BJ (cell line): ENCODE measurements at regions not wholly inside any gene's neighbourhood (a gene's known extent, or its start where the extent isn't known, plus 50 kb on each side); places are given as distances from the start of the nearest gene placed in this dataset.

ENCODE experiments used
- CTCF ChIA-PET: fragments of 350-600 bp; formaldehyde crosslinking; extraction: SDS; loops from one replicate; lab custom pipeline; 2021; ENCODE audit warnings: antibody characterized with exemption, inconsistent platforms; lab: Yijun Ruan, JAX
- POLR2A ChIA-PET: fragments of 300-600 bp; sonication (Branson Sonifier 250); formaldehyde crosslinking; extraction: SDS; loops from one replicate; lab custom pipeline; 2021; ENCODE audit warnings: antibody characterized with exemption; lab: Charles Lee
- DNase-seq: peaks from one replicate; pipeline ENCODE4 v3.0.0-alpha.2; 2011; ENCODE audit warnings: low read depth
- H3K27me3 ChIP-seq: 2 replicates; pipeline ENCODE4 v1.6.0; 2011; ENCODE audit warnings: low read length; ENCODE audit not compliant: control insufficient read depth, insufficient read depth
- H3K36me3 ChIP-seq: 2 replicates; pipeline ENCODE4 v1.5.1; 2011; ENCODE audit warnings: low read length; ENCODE audit not compliant: control insufficient read depth, insufficient read depth
- H3K4me3 ChIP-seq: 2 replicates; pipeline ENCODE4 v1.5.1; 2011; ENCODE audit warnings: low read depth, mild to moderate bottlenecking, control low read depth, low read length
- TF ChIP-seq, protein P1 (sequence below): IDR thresholded peaks from 2 replicates; pipeline ENCODE4 v1.5.1; 2011; ENCODE audit warnings: low read depth, mild to moderate bottlenecking, control low read depth, inconsistent platforms, low read length, moderate library complexity; ENCODE audit not compliant: insufficient read depth

GRCh38 chr6:90952176-90952575 lies 365.3 kb upstream of the MAP3K7 start:
- no peak for DNase-seq
- Histone ChIP-seq H3K36me3 (no peaks in the 10 kb centered on the region), H3K4me3 (no peak overlapping the region), H3K27me3 (no peaks in the 10 kb centered on the region)
- ChIA-PET CTCF (no interaction called here), POLR2A (no interaction called here)
- TF ChIP-seq, protein P1, sequence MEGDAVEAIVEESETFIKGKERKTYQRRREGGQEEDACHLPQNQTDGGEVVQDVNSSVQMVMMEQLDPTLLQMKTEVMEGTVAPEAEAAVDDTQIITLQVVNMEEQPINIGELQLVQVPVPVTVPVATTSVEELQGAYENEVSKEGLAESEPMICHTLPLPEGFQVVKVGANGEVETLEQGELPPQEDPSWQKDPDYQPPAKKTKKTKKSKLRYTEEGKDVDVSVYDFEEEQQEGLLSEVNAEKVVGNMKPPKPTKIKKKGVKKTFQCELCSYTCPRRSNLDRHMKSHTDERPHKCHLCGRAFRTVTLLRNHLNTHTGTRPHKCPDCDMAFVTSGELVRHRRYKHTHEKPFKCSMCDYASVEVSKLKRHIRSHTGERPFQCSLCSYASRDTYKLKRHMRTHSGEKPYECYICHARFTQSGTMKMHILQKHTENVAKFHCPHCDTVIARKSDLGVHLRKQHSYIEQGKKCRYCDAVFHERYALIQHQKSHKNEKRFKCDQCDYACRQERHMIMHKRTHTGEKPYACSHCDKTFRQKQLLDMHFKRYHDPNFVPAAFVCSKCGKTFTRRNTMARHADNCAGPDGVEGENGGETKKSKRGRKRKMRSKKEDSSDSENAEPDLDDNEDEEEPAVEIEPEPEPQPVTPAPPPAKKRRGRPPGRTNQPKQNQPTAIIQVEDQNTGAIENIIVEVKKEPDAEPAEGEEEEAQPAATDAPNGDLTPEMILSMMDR: no peak

- POLR2A ChIA-PET: no interaction called here
- Histone ChIP-seq H3K4me3 (no peak overlapping the region), H3K27me3 (no peaks in the 10 kb centered on the region), H3K36me3 (no peaks in the 10 kb centered on the region)
- TF ChIP-seq, protein P1: no peak
- no peak for DNase-seq
- CTCF ChIA-PET: interaction anchor here (1.5 kb wide), 1 partner anchor 8 kb away, joined by 3 read pairs; no protein-coding TSS in a partner anchor
Observed at GRCh38 chr6:90948540-90948939, 361.7 kb upstream of the MAP3K7 start.

GRCh38 chr6:90947184-90948064 lies 360.6 kb upstream of the MAP3K7 start:
- CTCF ChIA-PET: no interaction called here
- Histone ChIP-seq H3K27me3 (no peaks in the 10 kb centered on the region), H3K4me3 (no peak overlapping the region), H3K36me3 (no peaks in the 10 kb centered on the region)
- DNase-seq: no peak
- TF ChIP-seq, protein P1: no peak
- POLR2A ChIA-PET: no interaction called here

- TF ChIP-seq, protein P1: no peak
- ChIA-PET POLR2A (no interaction called here), CTCF (no interaction called here)
- no peaks in the 10 kb centered on the region for H3K27me3 ChIP-seq
- DNase-seq: no peak
- H3K36me3 ChIP-seq: no peaks in the 10 kb centered on the region
- no peak overlapping the region for H3K4me3 ChIP-seq
Observed at GRCh38 chr6:90941885-90942284, 355.0 kb upstream of the MAP3K7 start.

DNA sequence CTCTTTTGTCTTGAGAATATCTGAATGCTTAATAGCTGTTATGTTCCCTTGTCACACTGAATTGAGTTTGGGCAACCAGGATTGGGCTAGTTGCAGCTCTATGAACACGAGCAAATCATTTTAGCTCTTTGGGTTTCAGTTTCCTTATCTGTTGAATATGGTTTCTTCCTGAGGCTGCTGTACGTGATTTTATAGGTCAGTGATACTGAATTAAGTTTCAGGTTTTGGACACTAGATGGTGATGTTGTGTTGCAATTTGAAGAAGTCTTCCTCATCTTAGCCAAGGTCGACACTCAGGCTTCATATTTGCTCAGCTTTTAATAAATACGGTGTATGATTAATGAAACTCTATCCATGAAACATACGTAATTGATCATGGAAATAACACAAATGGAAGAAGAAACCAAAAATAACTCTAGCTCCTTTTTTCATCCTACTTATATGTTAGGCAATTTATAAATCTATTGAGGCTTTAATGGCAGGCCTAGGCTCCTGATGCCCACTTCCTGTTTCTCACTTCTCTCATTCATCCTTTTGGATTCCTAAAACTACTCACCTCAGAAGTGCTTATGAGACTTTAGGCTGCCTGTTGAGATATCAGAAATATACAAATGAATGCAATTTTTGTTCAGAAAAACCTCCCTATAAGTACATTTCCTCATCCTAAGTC lies 354.1 kb upstream of the MAP3K7 start:
- peak; percentile 8 for DNase-seq
- CTCF ChIA-PET: interaction anchor here (0.7 to 1.8 kb wide), 4 partner anchors 8 to 263 kb away, joined by 3 to 5 read pairs (median 4); no protein-coding TSS in a partner anchor
- Histone ChIP-seq H3K4me3 (no peak overlapping the region), H3K36me3 (no peaks in the 10 kb centered on the region), H3K27me3 (no peaks in the 10 kb centered on the region)
- TF ChIP-seq, protein P1: peak; percentile 40; the same call in 1 of the 2 replicates
- POLR2A ChIA-PET: no interaction called here
